A549 (cell line): ENCODE measurements at regions not wholly inside any gene's neighbourhood (a gene's known extent, or its start where the extent isn't known, plus 50 kb on each side); places are given as distances from the start of the nearest gene placed in this dataset.

ENCODE experiments used
- CHD4 ChIP-seq: fragments of 200-600 bp; sonication (generic); IDR thresholded peaks from 2 replicates; pipeline ENCODE4 v1.6.1; 2016; ENCODE audit warnings: antibody characterized with exemption, mild to moderate bottlenecking, borderline replicate concordance
- CTCF ChIP-seq: fragments of >200 bp; sonication (Bioruptor Twin); formaldehyde crosslinking; IDR thresholded peaks from 3 replicates; pipeline ENCODE4 v1.5.1; 2016
- JUN ChIP-seq, 2 experiments: fragments of >200 bp; sonication (Bioruptor Twin); formaldehyde crosslinking; IDR thresholded peaks; 2 replicates in 1 of 2; 3 replicates in 1 of 2; pipeline ENCODE4 v1.6.1; 2016 to 2017
- JUNB ChIP-seq: fragments of >200 bp; sonication (Bioruptor Twin); formaldehyde crosslinking; IDR thresholded peaks from 2 replicates; pipeline ENCODE4 v1.6.1; 2016
- KDM1A ChIP-seq: fragments of 200-600 bp; sonication (generic); IDR thresholded peaks from 2 replicates; pipeline ENCODE4 v1.6.1; 2016; ENCODE audit warnings: low read depth, mild to moderate bottlenecking
- NPAS2 ChIP-seq: fragments of 250-450 bp; sonication (Bioruptor Pico); IDR thresholded peaks from 2 replicates; pipeline ENCODE4 v1.8.0; 2022; ENCODE audit warnings: mild to moderate bottlenecking, moderate library complexity, borderline replicate concordance
- POLR2A ChIP-seq: IDR thresholded peaks from 2 replicates; pipeline ENCODE4 v1.6.1; 2012; ENCODE audit warnings: mild to moderate bottlenecking, low read length
- RAD21 ChIP-seq, 2 experiments: fragments of >200 bp in 1 of 2; sonication (Bioruptor Twin) in 1 of 2; formaldehyde crosslinking in 1 of 2; IDR thresholded peaks in 1 of 2; conservative IDR thresholded peaks in 1 of 2; 2 replicates in 1 of 2; 3 replicates in 1 of 2; pipeline ENCODE4 v1.6.1; 2012 to 2018; ENCODE audit warnings: inconsistent platforms in 1 of 2
- REST ChIP-seq: fragments of 200-600 bp; sonication (generic); IDR thresholded peaks from 2 replicates; pipeline ENCODE4 v1.6.1; 2016; ENCODE audit warnings: antibody characterized with exemption, mild to moderate bottlenecking, moderate library complexity
- TF ChIP-seq, protein P1 (sequence below): fragments of 450-650 bp; IDR thresholded peaks from 2 replicates; pipeline ENCODE4 v1.6.1; 2014; ENCODE audit warnings: antibody characterized with exemption

DNA sequence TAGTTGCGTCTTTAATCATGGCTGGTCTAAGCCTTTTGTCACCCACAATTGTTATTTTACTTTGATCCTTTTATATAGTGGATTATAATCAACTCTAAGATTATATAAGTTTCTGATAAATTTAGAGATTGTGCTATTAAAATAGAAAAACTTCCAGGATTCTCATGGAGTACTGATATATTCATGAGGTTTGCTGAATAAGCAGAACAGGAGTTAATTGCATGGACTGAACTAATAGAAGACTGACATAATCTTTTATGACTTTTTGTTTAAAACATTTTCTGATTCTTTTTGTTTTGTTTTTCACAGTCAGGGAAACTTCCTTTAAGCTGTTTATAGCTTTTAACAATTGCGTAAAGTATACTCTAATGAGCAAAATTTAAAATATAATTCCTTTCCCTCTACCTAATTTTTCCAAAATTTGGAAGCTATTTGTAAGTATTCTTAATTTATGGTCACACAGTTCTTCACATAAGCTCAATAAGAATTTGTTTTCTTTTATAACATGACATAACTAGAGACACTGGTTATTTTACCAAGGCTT, 129.9 kb upstream of the TMEM260 start:
- TF ChIP-seq, protein P1, sequence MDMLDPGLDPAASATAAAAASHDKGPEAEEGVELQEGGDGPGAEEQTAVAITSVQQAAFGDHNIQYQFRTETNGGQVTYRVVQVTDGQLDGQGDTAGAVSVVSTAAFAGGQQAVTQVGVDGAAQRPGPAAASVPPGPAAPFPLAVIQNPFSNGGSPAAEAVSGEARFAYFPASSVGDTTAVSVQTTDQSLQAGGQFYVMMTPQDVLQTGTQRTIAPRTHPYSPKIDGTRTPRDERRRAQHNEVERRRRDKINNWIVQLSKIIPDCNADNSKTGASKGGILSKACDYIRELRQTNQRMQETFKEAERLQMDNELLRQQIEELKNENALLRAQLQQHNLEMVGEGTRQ = no peak
- TF ChIP-seq POLR2A = no peak
- TF ChIP-seq CHD4 = no peak
- no peak for TF ChIP-seq NPAS2 (CRISPR knock-in tag)
- TF ChIP-seq REST = no peak
- TF ChIP-seq RAD21 (conservative IDR thresholded peaks at IDR 0.05 in 1 of 2, IDR thresholded peaks at IDR 0.05 in 1 of 2) = no peak
- no peak for TF ChIP-seq JUNB
- TF ChIP-seq CTCF = no peak
- no peak for TF ChIP-seq KDM1A
- TF ChIP-seq JUN (IDR thresholded peaks at IDR 0.05) = no peak
